HG03575 (cell line): ENCODE measurements at regions not wholly inside any gene's neighbourhood (a gene's known extent, or its start where the extent isn't known, plus 50 kb on each side); places are given as distances from the start of the nearest gene placed in this dataset.
A peak's percentile ranks its signal among the peaks of the same experiment; 100 is the strongest.

Experiments used
- ATAC-seq: cut with Tn5 transposase; IDR thresholded peaks from one replicate; pipeline ENCODE4 v1.9.1; 2021; ENCODE audit not compliant: unreplicated experiment, insufficient number of reproducible peaks, low FRiP score; ENCODE audit errors: extremely low read depth

DNA sequence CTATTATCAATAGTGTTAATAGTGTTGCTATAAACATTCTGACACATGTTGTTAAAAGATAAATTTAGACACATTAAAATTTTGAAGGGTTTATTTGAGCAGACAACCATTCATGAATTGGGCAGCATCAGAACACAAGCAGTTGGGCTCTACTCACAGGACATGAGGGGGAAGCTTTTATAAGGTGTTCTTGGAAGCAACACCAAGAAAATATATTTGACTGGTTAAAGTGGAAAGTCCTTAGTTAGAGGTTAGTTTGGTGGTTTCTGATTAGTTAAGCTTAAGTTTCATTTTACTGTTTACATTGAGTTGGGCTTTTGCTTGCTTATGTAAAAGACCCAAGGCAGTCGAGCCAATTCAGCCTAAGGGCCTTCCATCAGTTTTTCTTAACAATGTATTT, 220.7 kb downstream of the CD47 start:
- ATAC-seq, result no peak

GRCh38 chr3:107868449-107868848, 222.4 kb downstream of the CD47 start:
- no peak for ATAC-seq

DNA sequence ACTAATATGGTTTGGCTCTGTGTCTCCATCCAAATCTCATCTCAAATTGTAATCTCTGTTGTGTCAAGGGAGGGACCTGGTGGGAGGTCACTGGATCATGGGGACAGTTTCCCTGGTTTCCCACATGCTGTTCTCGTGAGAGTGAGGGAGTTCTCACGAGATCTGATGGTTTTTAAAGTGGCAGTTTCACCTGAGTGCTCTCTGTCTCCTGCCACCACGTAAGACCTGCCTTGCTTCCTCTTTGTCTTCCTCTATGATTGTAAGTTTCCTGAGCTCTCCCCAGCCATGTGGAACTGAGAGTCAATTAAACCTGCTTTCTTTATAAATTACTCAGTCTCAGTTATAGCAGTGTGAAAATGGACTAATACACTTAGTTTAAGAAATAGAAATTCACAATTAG, 228.9 kb downstream of the CD47 start:
- ATAC-seq, result peak; percentile 74

GRCh38 chr3:107861422-107861821, 229.4 kb downstream of the CD47 start:
- ATAC-seq, result no peak
